T-helper 2 cell treated with Interferon-gamma antibody and Interleukin-4, amounts not matched to agents 5 μg/mL and 100 μg/mL, for 36 hours (primary cell): ENCODE measurements at regions not wholly inside any gene's neighbourhood (a gene's known extent, or its start where the extent isn't known, plus 50 kb on each side); places are given as distances from the start of the nearest gene placed in this dataset.
"Not testable (repeated sequence)": the region's sequence is repeated elsewhere in the genome, so short reads cannot be mapped to it uniquely, and the experiment has no call there.

Experiments used
- DNase-seq: peaks from one replicate; pipeline ENCODE4 v3.0.0; 2021; ENCODE audit warnings: low spot score
- H3K27ac Mint-ChIP-seq: one replicate; pipeline ENCODE4 v1.8.0; 2021; ENCODE audit warnings: mild to moderate bottlenecking, mixed read lengths
- H3K27me3 Mint-ChIP-seq: one replicate; pipeline ENCODE4 v1.8.0; 2021; ENCODE audit warnings: low read depth, mixed read lengths
- H3K36me3 Mint-ChIP-seq: one replicate; pipeline ENCODE4 v1.8.0; 2021; ENCODE audit warnings: low read depth, mixed read lengths
- H3K4me1 Mint-ChIP-seq: one replicate; pipeline ENCODE4 v1.8.0; 2021; ENCODE audit warnings: low read depth, mixed read lengths
- H3K4me3 Mint-ChIP-seq: one replicate; pipeline ENCODE4 v1.8.0; 2022; ENCODE audit warnings: mild to moderate bottlenecking, moderate library complexity, mixed read lengths
- H3K9me3 Mint-ChIP-seq: one replicate; pipeline ENCODE4 v1.8.0; 2021; ENCODE audit warnings: mixed read lengths

DNA sequence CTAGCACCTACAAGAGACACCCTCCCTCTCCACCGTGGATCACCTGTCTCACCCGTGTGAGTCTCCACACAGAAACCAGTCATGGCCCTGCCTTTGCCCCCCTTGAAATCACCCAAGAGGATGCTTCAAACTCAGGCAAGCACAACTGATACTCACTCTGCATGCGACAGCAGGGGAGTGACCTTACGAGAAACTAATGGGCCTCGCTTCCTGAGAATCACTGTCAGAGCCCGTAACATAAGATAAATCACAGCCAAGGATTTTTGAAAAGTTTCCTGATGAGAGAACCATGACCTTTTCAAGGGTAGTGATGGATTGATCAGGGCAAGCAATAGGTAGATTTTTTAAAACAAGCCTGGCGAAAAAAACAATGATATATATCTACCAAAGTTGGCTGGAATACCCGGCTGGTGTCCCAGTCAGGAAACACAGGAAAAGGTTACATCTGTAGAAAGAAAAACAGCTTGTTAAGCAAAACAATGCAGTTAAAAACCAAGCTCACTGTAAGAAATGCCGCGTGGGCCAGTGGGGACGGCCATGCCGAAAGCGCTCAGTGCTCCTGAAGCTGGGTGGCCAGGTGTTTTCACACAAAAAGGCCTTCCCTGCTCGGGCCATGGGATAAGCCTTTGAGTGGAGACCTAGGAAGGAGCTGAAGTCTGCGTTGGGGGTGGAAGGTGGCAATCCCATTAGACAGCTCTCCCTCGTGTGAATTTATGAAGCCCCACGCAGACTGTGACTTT is 388.6 kb upstream of the FRG1 start:
- H3K4me3 Mint-ChIP-seq = not testable (repeated sequence)

DNA sequence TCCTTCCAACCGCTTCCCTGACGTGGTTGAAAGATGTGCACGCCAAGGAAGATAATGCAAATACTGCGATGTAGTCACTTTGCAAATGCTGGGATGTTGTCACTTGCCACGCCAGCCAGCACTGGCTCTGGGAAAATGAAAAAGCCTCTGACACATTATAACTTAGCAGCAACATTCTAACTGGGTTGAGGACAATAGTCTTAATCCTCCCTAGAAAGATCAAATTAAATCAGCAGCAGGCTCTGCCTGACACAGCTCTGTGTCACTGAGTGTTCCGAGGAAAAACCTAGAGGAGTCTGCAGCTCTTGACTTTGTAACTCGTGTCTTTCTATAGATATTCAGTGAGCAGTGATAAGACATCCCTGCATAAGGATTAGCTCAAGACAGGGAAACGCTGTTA is 380.1 kb upstream of the FRG1 start:
- H3K36me3 Mint-ChIP-seq, H3K9me3 Mint-ChIP-seq, DNase-seq, H3K27ac Mint-ChIP-seq, H3K4me1 Mint-ChIP-seq, H3K27me3 Mint-ChIP-seq, H3K4me3 Mint-ChIP-seq: not testable (repeated sequence)

More for the DNA sequence above, 388.6 kb upstream of the FRG1 start:
- H3K9me3 Mint-ChIP-seq, H3K36me3 Mint-ChIP-seq, H3K27ac Mint-ChIP-seq, DNase-seq, H3K27me3 Mint-ChIP-seq, H3K4me1 Mint-ChIP-seq: not testable (repeated sequence)

DNA sequence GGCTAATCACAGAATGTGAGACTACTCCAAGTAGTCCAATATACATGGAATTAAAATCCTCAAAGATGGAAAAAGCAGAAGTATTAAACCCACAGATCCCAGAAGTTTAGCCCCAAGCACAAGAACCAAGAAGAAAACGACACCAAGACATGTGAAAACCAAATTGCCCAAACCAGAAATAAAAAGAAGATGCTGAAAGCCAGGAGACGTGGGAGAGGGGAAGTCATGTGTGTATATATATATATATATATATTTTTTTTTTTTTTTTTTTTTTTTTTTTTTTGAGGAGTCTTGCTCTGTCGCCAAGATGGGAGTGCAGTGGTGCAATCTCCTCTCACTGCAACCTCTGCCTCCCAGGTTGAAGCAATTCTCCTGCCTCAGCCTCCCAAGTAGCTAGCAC is 376.9 kb upstream of the FRG1 start:
- peaks cover 11% of the 10 kb centered on the region for H3K9me3 Mint-ChIP-seq
- not testable (repeated sequence) for DNase-seq, H3K36me3 Mint-ChIP-seq, H3K4me1 Mint-ChIP-seq, H3K4me3 Mint-ChIP-seq, H3K27me3 Mint-ChIP-seq, H3K27ac Mint-ChIP-seq

DNA sequence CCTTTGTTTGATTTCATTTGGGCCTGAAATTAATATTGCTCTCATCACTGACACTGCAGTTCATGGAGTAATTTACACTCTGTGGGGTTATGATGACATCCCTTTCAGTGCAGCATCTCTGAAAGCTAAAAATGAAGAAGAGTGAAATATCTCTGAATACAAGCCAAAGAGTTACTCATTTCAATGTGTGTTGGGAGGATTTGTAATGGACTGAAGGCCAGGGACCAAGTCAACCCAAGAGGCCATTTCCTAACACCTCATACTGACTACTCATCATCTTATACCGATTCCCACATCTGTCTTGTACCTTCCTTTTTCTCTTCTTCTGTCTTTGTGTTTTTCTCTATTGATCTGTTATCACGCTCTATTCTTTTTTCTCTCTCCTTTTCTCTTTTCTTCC is 374.4 kb upstream of the FRG1 start:
- not testable (repeated sequence) for H3K4me1 Mint-ChIP-seq, H3K4me3 Mint-ChIP-seq, DNase-seq, H3K27me3 Mint-ChIP-seq, H3K27ac Mint-ChIP-seq, H3K36me3 Mint-ChIP-seq
- peaks cover 17% of the 10 kb centered on the region for H3K9me3 Mint-ChIP-seq

DNA sequence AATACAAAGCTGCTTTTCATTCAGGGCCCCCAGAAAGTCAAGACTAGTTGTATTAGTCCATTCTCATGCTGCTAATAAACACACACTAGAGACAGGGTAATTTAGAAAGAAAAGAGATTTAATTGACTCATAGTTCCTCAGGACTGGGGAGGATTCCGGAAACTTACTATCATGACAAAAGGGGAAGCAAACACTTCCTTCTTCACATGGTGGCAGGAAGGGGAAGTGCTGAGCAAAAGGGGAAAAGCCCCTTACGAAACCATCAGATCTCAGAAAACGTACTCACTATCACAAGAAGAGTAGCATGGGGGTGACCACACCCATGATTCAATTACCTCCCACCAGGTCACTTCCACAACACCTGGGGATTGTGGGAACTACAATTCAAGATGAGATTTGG is 373.8 kb upstream of the FRG1 start:
- H3K27ac Mint-ChIP-seq, H3K4me3 Mint-ChIP-seq, H3K27me3 Mint-ChIP-seq, DNase-seq, H3K36me3 Mint-ChIP-seq, H3K4me1 Mint-ChIP-seq: not testable (repeated sequence)
- peaks cover 17% of the 10 kb centered on the region for H3K9me3 Mint-ChIP-seq

DNA sequence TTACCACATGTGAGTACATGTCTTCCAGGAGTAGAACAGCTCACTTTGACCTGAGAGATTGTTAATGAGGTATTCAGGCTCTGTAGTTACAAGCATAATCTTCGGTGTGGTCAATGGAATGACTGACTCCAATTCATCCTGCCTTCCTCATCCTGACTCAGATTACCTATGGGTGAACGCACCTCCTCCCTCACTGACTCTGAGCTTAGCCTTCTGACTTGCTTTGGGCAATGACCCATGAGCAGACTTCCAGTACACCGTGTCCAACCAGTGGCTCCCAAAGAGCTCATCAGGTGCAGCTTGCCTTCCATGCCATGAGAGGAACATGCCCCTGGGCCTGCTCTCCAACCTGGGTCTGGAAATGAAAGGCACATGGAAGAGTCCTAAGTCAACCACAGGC is 361.0 kb upstream of the FRG1 start:
- H3K4me3 Mint-ChIP-seq, H3K36me3 Mint-ChIP-seq: not testable (repeated sequence)

DNA sequence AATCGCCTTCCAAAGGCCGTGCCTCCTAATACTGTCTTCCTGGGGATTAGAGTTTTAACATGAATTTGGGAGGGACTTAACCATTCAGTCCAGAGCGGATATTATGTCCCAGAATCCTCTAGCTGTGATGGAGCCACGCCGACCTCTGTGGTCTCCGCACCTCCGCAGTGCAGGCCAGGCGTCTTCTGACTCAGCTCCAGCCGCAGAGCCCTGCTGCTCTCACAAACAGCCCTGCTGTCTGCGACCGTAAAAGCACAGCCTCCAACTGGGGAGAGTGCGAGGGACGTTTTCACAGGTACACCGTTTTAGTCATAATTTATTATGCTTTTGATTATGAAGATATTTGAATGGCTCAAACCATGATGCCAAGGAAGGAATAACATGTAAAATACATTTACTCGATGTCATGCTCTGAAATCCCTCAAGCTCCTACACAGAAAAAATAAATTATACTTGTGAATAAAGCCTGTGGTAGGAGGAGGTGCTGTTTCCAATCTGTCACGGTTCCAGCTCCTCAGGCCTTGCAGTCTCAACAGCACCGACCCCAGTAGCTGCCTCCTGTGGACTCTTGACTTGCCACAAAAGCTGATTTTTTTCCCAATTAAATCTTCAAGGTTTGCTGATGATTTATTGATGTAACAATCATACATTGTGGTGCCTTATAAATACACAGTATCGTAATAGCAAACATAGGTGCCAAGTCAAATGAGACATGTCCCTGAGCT is 353.6 kb upstream of the FRG1 start:
- H3K27me3 Mint-ChIP-seq, H3K9me3 Mint-ChIP-seq, H3K27ac Mint-ChIP-seq, DNase-seq, H3K36me3 Mint-ChIP-seq, H3K4me3 Mint-ChIP-seq, H3K4me1 Mint-ChIP-seq: not testable (repeated sequence)

More for the DNA sequence above, 361.0 kb upstream of the FRG1 start:
- H3K27ac Mint-ChIP-seq, H3K27me3 Mint-ChIP-seq, H3K4me1 Mint-ChIP-seq, DNase-seq, H3K9me3 Mint-ChIP-seq: not testable (repeated sequence)

DNA sequence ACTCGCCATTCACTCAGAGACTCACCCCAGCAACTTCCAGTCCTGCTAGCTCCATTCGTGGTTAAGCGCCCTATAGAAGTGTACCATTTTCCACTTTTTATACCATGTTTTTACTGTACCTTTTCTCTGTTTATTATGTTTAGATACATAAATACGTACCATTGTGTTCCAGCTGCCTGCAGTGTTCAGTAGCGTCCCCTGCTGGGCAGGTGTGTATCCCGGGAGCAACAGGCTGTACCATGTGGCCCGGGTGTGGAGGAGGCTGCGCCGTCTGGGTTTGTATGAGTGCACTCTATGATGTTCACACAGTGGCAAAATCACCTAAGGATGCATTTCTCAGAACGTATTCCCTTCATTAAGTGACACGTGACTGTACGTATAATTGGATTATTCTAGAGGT is 351.5 kb upstream of the FRG1 start:
- not testable (repeated sequence) for H3K27ac Mint-ChIP-seq, H3K4me1 Mint-ChIP-seq, DNase-seq, H3K27me3 Mint-ChIP-seq, H3K9me3 Mint-ChIP-seq, H3K36me3 Mint-ChIP-seq, H3K4me3 Mint-ChIP-seq

DNA sequence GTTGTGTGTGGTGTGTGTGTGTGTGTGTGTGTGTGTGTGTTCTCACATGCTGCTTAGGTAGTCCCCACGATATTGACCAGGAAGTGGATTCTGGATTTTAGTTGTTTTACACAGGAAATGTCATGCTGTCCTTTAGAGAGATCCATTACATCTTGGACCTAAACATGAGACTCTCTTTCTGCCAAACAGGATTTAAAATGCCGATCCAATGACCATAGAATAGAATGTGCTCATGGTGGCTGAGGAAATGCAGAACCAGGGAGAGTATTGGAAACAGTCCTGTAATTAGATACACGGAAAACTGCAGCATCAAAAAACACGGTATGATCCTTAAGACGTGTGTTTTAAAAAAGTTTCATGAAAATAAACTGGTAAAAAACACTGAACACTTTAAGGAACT is 347.8 kb upstream of the FRG1 start:
- H3K9me3 Mint-ChIP-seq = no peaks in the 10 kb centered on the region
- no peaks in the 10 kb centered on the region for H3K36me3 Mint-ChIP-seq
- no peaks in the 10 kb centered on the region for H3K27me3 Mint-ChIP-seq
- no peak overlapping the region for H3K4me3 Mint-ChIP-seq
- H3K4me1 Mint-ChIP-seq = no peaks in the 10 kb centered on the region
- H3K27ac Mint-ChIP-seq = no peak overlapping the region
- DNase-seq = no peak

DNA sequence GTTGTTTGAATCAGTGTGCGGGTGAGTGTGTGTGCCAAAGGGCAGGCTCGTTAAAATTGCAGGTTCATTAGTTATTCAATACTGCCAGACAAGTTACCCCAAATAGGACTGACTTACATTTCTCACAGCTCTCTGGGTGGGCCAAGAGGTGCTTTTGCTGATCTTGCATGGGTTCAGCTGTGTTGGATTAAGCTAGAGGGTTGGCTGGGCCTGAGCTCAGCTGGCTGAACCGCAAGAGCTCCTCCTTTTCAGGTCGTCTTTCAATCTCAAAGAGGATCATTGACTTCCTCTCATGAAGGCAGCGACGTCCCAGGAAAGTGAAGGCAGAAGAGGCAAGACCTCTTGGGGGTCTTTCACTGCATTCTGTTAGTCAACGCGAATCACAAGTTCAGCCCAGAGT is 343.3 kb upstream of the FRG1 start:
- no peaks in the 10 kb centered on the region for H3K4me1 Mint-ChIP-seq
- peaks cover 2% of the 10 kb centered on the region for H3K27me3 Mint-ChIP-seq
- H3K36me3 Mint-ChIP-seq = no peaks in the 10 kb centered on the region
- H3K9me3 Mint-ChIP-seq = peaks cover 10% of the 10 kb centered on the region
- no peak for DNase-seq
- no peak overlapping the region for H3K27ac Mint-ChIP-seq
- no peak overlapping the region for H3K4me3 Mint-ChIP-seq

DNA sequence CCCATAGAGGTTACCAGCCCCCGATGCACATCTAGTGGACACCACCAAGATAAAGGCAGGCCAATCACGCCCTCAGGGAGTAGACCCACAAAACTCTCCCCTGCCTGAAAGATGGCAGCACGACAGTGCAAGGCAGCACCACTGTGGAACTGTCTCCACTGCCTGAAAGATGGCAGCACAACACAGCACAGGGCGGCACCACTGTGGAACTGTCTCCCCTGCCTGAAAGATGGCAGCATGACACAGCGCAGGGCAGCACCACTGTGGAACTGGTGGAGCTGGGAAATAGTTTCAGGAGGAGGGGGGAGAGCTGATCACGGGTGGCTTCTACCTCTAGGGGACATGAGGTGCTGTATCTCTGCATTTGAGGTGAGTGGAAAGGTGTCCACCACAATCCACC is 340.4 kb upstream of the FRG1 start:
- no peak overlapping the region for H3K27ac Mint-ChIP-seq
- H3K36me3 Mint-ChIP-seq = no peaks in the 10 kb centered on the region
- H3K4me1 Mint-ChIP-seq = no peaks in the 10 kb centered on the region
- peaks cover 2% of the 10 kb centered on the region for H3K27me3 Mint-ChIP-seq
- peaks cover 10% of the 10 kb centered on the region for H3K9me3 Mint-ChIP-seq
- H3K4me3 Mint-ChIP-seq = no peak overlapping the region
- DNase-seq = no peak

DNA sequence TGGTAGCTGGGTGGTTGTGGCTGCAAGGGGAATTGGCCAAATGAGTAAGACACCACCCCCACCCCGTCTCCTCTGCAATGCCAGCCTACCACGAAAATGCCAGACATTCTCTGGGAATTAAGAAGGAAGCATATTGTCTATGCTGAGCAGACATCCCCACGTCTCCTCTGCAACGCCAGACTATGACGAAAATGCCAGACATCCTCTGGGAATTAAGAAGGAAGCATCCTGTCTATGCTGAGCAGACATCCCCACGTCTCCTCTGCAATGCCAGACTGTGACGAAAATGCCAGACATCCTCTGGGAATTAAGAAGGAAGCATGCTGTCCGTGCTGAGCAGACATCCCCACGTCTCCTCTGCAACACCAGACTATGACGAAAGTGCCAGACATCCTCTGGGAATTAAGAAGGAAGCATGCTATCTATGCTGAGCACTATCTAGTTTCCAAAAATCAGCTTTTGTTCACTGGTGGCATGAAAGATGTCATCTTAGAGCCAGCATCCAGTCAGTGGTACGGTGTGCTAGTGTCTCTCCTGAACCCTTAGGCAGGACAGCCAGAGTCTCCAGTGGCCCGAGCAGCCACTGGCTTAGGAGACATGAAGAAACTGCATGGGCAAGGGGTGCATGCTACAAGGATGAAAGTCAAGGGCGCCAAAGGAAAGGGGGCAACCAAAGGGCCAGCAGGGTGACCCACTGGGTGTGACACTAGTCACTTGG is 339.8 kb upstream of the FRG1 start:
- Mint-ChIP-seq H3K36me3 (no peaks in the 10 kb centered on the region), H3K27me3 (peaks cover 2% of the 10 kb centered on the region), H3K4me1 (no peaks in the 10 kb centered on the region), H3K4me3 (no peak overlapping the region), H3K27ac (no peak overlapping the region), H3K9me3 (peaks cover 10% of the 10 kb centered on the region)
- no peak for DNase-seq

DNA sequence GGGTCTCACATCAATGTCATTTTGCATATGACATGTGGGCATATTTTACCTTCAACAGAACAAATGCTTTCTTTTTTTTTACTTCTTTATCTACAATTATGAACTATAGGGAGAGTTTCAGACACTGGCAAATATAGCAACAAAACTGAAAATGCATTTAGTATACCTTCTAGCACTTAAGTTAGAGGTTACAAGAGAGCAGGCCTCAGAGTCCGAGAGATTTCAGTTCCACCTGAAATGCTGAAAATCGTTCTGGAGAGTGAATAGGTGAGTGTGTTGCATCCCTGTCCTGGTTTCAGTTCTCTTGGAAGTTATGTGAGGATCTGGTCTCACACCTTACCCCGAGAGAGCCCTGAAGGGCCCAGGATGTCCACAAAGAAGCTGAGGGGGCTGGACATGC is 337.8 kb upstream of the FRG1 start:
- H3K9me3 Mint-ChIP-seq = peaks cover 10% of the 10 kb centered on the region
- H3K4me3 Mint-ChIP-seq, DNase-seq: not testable (repeated sequence)

DNA sequence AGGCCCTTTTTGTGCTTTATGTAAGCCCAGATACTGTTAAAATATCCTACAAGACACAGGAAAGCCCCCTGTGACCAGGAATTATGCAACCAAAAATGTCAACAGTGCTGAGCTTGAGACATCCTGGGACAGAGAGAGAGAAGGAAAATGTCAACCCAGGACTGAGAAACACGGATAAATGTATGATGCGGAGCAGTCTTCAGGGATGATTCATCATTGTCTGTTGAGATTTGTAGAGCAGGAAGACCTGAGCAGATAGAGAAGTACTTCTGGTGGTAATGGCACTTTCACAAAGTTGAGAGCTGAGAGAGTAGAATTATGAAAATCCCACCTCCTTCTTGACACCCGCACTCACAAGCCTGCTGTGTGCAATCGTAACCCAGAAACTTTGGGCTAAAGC is 330.1 kb upstream of the FRG1 start:
- not testable (repeated sequence) for H3K36me3 Mint-ChIP-seq, H3K27me3 Mint-ChIP-seq, H3K27ac Mint-ChIP-seq, H3K9me3 Mint-ChIP-seq, H3K4me1 Mint-ChIP-seq, H3K4me3 Mint-ChIP-seq, DNase-seq

More for the DNA sequence above, 337.8 kb upstream of the FRG1 start:
- H3K27me3 Mint-ChIP-seq, H3K4me1 Mint-ChIP-seq, H3K36me3 Mint-ChIP-seq, H3K27ac Mint-ChIP-seq: not testable (repeated sequence)
